ENCODE measurements at regions not wholly inside any gene's neighbourhood (a gene's known extent, or its start where the extent isn't known, plus 50 kb on each side); places are given as distances from the start of the nearest gene placed in this dataset.

- TF ChIP-seq POLR2AphosphoS5 (IDR thresholded peaks at IDR 0.05) = no peak
- no peak for TF ChIP-seq CTCF (IDR thresholded peaks at IDR 0.05)
These were observed 197.8 kb upstream of the MYT1L start for GRCh38 chr2:2528846-2529245.

Data from sigmoid colon (tissue), 4 donors.